HG02610 (cell line): ENCODE measurements at regions not wholly inside any gene's neighbourhood (a gene's known extent, or its start where the extent isn't known, plus 50 kb on each side); places are given as distances from the start of the nearest gene placed in this dataset.

ENCODE experiments used
- ATAC-seq: cut with Tn5 transposase; IDR thresholded peaks from one replicate; pipeline ENCODE4 v1.9.1; 2021; ENCODE audit warnings: mild to moderate bottlenecking, moderate library complexity; ENCODE audit not compliant: unreplicated experiment

DNA sequence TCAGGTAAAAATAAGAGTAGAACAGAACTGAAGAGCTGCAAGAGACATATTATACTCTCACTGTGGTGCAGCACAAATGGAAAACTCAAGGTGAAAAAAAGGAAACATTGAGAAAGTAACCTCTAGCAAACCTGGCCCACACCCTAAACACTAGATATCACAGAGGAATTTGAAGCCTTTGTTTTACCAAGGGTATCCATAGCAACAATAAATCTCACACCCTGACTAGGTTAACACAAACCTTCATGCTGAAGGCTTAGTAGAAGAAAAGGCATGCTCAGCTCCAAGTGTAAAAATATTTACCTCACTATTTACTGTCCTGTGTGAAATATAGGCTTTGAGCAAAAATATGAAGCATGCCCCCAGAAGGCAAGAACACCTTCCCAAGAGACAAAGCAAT, 61.9 kb upstream of the TAB3 start:
- ATAC-seq, result no peak

DNA sequence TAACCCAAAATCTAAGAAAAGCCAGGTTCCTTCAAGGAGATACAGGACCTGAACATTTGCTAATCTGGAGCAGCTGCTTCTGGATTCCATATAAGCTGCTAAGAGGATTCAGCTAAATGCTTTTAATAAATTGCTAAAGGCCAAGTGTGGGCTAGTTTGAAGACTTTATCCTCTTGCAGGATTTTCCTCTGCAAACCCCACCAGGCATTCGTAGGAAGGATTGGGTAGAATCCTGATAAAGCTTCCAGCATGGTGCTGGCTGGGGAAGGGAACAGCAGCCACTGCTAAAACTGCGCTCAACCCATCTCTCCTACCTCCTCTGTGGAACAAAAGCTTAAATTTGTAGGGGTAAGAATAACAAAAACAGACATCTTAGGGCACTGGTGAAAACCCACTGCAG, 61.3 kb upstream of the TAB3 start:
- ATAC-seq, result no peak

DNA sequence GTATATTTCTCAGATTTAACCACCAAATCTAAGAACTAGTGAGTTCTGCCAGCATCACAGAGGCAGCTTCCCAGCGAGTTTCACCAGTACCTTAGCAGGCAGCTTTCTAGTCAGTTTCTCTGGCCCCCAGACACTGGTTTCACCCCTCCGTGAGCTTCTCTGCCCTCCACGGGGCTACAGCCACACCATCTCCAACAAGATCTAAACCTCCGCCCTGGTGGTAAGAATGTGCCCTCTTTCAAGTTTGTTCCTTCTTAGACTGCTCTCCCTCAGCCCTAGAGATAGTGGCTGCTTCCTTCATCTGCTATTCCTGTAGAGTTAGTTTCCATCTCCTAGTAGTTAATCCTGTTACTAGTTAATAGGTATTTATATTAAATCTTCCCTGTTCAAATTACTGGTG, 60.5 kb upstream of the TAB3 start:
- no peak for ATAC-seq

DNA sequence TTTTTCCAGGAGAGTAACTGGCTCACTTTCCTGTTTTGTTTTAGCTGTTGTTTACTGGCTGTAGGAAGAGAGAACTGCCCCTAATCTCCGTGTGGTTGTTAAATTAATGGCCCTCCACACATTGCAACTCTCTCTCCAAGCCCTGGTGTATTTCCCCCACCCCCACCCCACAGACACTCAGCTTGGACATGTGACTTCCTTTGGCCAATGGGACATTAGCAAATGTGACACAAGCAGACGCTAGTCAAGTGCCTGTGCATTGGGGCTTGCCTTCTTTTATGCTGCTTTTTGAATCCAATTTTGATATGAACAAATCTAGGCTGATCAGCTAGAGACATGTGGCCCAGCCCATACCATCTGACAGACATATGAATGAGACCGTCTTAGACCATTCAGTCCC, 59.6 kb upstream of the TAB3 start:
- no peak for ATAC-seq

DNA sequence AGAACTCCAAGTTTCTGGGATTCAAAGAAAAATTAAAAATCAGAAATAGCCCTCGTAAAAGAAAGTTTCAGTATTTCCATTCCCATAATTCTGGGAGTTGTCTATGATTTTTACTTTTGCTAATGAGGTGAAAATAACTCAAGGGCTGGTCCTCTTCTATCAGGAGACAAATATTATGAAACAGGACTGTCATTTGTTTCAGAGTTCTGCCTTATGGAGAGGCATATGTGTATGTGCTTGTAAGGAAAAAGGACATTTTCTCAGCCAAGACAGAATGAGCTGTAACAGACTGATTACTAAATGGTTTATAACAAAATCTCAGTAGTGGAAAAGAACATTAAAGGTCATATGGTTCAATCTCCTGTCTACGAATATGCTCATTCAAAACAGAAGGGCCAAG, 59.0 kb upstream of the TAB3 start:
- ATAC-seq, result no peak

DNA sequence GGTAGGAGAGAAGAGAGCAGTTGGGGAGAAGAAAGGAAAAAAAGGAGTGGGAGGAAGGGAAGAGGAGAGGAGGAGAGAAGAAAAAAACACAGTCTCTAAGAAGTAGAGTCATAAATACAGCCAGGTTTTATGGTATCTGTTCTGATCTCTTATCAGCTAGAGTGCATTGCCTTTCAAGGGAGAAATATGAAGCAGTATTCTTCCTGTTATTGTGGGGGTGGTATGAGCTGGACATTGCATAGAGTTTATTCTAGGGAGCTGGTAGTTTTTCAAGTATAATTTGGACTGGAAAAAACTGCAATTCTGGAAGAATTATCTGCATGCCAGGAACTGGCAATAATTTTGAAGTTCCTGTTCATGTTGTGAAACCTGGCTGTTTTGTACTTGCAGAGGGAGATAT, 54.9 kb upstream of the TAB3 start:
- no peak for ATAC-seq

DNA sequence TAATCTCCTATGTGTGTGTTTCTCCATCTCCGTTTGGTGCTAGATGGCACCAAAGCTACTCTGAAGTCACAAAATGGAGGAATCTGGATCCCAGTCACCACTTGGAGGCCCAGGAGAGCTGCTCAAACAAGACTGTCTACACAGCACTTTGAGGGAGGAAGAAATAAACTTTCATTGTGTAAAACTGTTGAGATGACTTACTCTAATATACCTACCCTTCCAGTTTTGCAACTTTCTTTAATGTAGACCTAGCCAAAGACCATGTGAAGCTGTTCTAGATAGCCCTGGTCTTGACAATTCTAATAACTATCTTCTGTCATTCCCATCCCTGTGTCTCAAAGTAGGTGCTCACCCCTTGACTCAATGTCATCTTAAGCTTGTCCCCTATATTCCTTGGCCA, 52.8 kb upstream of the TAB3 start:
- ATAC-seq, result no peak

DNA sequence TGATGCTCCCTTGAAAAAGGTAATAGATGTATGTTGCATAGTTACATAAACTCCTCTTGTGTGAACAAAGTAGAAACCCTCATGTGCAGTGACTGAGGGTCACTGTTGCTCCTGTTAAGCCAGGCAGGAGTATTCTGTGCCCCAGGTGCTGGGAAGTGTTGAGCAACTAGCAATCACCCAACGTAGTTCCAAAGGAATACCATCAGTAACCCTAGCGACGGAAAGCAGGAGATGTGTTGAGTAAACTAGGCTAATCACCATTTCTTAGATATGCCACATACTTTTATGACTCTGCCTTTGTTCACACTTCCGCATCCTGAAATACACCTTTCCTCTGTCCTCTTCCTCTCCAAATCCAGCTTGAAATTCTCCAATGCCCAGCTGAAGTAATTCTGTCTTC, 50.9 kb upstream of the TAB3 start:
- no peak for ATAC-seq
